CD4-positive, alpha-beta T cell (primary cell): ENCODE measurements at regions not wholly inside any gene's neighbourhood (a gene's known extent, or its start where the extent isn't known, plus 50 kb on each side); places are given as distances from the start of the nearest gene placed in this dataset.

ENCODE experiments used
- ATAC-seq: fragments of 200-7000 bp; cut with Tn5 transposase; one replicate; pipeline ENCODE4 v1.10.0; 2022; ENCODE audit warnings: mild to moderate bottlenecking; ENCODE audit not compliant: poor library complexity
- CTCF ChIA-PET: fragments of 350-600 bp; sonication (Branson Sonifier 250); formaldehyde crosslinking; loops from one replicate; lab custom pipeline; 2021; ENCODE audit warnings: antibody characterized with exemption, inconsistent platforms; lab: Charles Lee
- POLR2A ChIA-PET: fragments of 350-600 bp; sonication (Branson Sonifier 250); formaldehyde crosslinking; loops from one replicate; lab custom pipeline; 2021; ENCODE audit warnings: antibody characterized with exemption, inconsistent platforms; lab: Charles Lee
- DNase-seq, 14 experiments: peaks; one replicate each; pipeline ENCODE4 v3.0.0-alpha.2; 2013 to 2020; ENCODE audit warnings: mixed read lengths in 2 of 14
- H3K27ac ChIP-seq, 2 donors: one replicate each; pipeline versions ENCODE4 v1.5.1 to v1.7.0; 2013; ENCODE audit warnings: low read length in 2 of 2, low read depth in 1 of 2, mild to moderate bottlenecking in 1 of 2
- H3K27me3 ChIP-seq, 2 experiments: 1 replicate in 1 of 2; 2 replicates in 1 of 2; pipeline versions ENCODE4 v1.6.1 to v1.7.0; 2013; ENCODE audit warnings: low read length in 2 of 2, control low read depth in 1 of 2, mild to moderate bottlenecking in 1 of 2, moderate library complexity in 1 of 2; ENCODE audit not compliant: insufficient read depth in 2 of 2, control insufficient read depth in 1 of 2
- H3K36me3 ChIP-seq: one replicate; pipeline ENCODE4 v1.6.1; 2013; ENCODE audit warnings: low read length, control low read depth; ENCODE audit not compliant: insufficient read depth
- H3K4me1 ChIP-seq: one replicate; pipeline ENCODE4 v1.6.1; 2013; ENCODE audit warnings: low read length, control low read depth; ENCODE audit not compliant: insufficient read depth
- H3K4me3 ChIP-seq: one replicate; pipeline ENCODE4 v1.5.1; 2013; ENCODE audit warnings: mild to moderate bottlenecking, low read length, moderate library complexity
- H3K9me3 ChIP-seq, 2 experiments: 1 replicate in 1 of 2; 2 replicates in 1 of 2; pipeline versions ENCODE4 v1.6.1 to v1.7.0; 2013; ENCODE audit warnings: low read length in 2 of 2, mild to moderate bottlenecking in 2 of 2, control low read depth in 1 of 2, moderate library complexity in 1 of 2; ENCODE audit not compliant: control insufficient read depth in 1 of 2, insufficient read depth in 1 of 2
- H3K27ac Mint-ChIP-seq: one replicate; pipeline ENCODE4 v1.8.0; 2020; ENCODE audit warnings: mixed read lengths
- H3K27me3 Mint-ChIP-seq: one replicate; pipeline ENCODE4 v1.8.0; 2021; ENCODE audit warnings: mixed read lengths
- H3K36me3 Mint-ChIP-seq: one replicate; pipeline ENCODE4 v1.8.0; 2021; ENCODE audit warnings: low read depth, mixed read lengths
- H3K4me1 Mint-ChIP-seq: one replicate; pipeline ENCODE4 v1.8.0; 2021; ENCODE audit warnings: low read depth, mixed read lengths
- H3K4me3 Mint-ChIP-seq: one replicate; pipeline ENCODE4 v1.8.0; 2020; ENCODE audit warnings: mild to moderate bottlenecking, mixed read lengths
- H3K9me3 Mint-ChIP-seq: one replicate; pipeline ENCODE4 v1.8.0; 2020; ENCODE audit warnings: mixed read lengths
- intact Hi-C, 2 experiments: fragments of 100-400 bp; cut with DNase I in 1 of 2; cut with micrococcal nuclease in 1 of 2; formaldehyde crosslinking; loops; one replicate each; pipeline versions ENCODE4 v1.15.1 to v1.9.0; 2023 to 2025; cut with DNase I, micrococcal nuclease
- TF ChIP-seq, protein P1 (sequence below): fragments of 200-600 bp; IDR thresholded peaks from one replicate; pipeline ENCODE4 v1.8.0; 2022; ENCODE audit warnings: antibody characterized with exemption, mild to moderate bottlenecking

DNA sequence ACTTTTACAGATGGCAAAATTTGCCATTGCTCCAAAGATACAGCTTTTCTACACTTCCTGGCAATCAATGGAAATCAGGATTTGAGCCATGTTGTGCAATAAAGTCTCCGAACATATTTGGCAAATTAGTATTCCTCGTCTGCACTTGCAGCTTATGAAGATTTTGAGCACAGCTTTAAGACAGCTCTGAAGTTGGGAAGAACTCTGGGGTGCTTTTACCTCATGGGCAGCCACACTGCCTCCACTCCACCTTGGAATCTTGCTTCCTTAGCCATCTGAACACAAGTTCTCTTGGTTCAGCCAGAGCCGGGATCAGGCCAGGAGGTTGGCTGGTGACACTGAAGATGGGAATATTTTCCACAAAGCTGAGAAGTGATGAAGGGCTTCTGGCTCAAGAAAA, 191.2 kb downstream of the CWF19L2 start:
- no peaks in the 10 kb centered on the region for H3K9me3 ChIP-seq
- POLR2A ChIA-PET: no interaction called here
- intact Hi-C loops: no loop called here
- no peaks in the 10 kb centered on the region for H3K27me3 Mint-ChIP-seq
- no peaks in the 10 kb centered on the region for H3K9me3 Mint-ChIP-seq
- no peaks in the 10 kb centered on the region for H3K4me1 ChIP-seq
- no peaks in the 10 kb centered on the region for H3K4me1 Mint-ChIP-seq
- H3K4me3 ChIP-seq: no peak overlapping the region
- H3K27ac ChIP-seq: no peak overlapping the region
- H3K36me3 Mint-ChIP-seq: no peaks in the 10 kb centered on the region
- no peaks in the 10 kb centered on the region for H3K36me3 ChIP-seq
- H3K4me3 Mint-ChIP-seq: no peak overlapping the region
- DNase-seq (no peak), ATAC-seq (no peak)
- TF ChIP-seq, protein P1, sequence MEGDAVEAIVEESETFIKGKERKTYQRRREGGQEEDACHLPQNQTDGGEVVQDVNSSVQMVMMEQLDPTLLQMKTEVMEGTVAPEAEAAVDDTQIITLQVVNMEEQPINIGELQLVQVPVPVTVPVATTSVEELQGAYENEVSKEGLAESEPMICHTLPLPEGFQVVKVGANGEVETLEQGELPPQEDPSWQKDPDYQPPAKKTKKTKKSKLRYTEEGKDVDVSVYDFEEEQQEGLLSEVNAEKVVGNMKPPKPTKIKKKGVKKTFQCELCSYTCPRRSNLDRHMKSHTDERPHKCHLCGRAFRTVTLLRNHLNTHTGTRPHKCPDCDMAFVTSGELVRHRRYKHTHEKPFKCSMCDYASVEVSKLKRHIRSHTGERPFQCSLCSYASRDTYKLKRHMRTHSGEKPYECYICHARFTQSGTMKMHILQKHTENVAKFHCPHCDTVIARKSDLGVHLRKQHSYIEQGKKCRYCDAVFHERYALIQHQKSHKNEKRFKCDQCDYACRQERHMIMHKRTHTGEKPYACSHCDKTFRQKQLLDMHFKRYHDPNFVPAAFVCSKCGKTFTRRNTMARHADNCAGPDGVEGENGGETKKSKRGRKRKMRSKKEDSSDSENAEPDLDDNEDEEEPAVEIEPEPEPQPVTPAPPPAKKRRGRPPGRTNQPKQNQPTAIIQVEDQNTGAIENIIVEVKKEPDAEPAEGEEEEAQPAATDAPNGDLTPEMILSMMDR: no peak
- H3K27me3 ChIP-seq: no peaks in the 10 kb centered on the region
- no peak overlapping the region for H3K27ac Mint-ChIP-seq
- CTCF ChIA-PET: no interaction called here

DNA sequence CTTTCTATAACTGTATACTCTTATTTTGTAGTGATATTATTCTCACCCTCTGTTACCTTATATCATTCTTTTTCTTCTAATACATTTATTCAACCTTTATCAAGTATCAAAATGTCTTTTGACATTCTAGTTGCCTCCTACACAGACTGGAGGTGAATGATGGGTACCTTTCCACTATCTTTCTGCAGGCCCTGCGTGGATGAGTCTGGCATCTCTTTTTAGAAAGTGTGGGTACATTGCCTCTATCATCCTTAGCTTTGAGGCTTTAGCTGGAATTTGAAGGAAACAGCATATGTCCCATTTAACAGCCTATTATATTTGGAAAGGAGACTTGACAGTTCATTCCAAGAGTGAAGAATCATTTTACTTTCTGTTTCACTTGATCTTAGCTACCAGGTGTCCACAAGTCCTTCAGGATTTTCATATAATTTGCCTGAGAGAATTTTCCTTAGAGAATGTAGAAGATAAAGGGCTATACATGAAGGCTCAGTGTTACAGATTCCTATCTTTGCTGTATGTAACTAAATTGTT, 192.0 kb downstream of the CWF19L2 start:
- H3K36me3 Mint-ChIP-seq: no peaks in the 10 kb centered on the region
- no peak overlapping the region for H3K4me3 Mint-ChIP-seq
- Histone ChIP-seq H3K27me3 (no peaks in the 10 kb centered on the region), H3K4me3 (no peak overlapping the region), H3K36me3 (no peaks in the 10 kb centered on the region), H3K9me3 (no peaks in the 10 kb centered on the region), H3K27ac (no peak overlapping the region), H3K4me1 (no peaks in the 10 kb centered on the region)
- TF ChIP-seq, protein P1: no peak
- no peaks in the 10 kb centered on the region for H3K4me1 Mint-ChIP-seq
- H3K9me3 Mint-ChIP-seq: no peaks in the 10 kb centered on the region
- DNase-seq (no peak), ATAC-seq (no peak)
- CTCF ChIA-PET: no interaction called here
- intact Hi-C loops: no loop called here
- H3K27ac Mint-ChIP-seq: no peak overlapping the region
- H3K27me3 Mint-ChIP-seq: peaks cover 3% of the 10 kb centered on the region
- POLR2A ChIA-PET: no interaction called here

DNA sequence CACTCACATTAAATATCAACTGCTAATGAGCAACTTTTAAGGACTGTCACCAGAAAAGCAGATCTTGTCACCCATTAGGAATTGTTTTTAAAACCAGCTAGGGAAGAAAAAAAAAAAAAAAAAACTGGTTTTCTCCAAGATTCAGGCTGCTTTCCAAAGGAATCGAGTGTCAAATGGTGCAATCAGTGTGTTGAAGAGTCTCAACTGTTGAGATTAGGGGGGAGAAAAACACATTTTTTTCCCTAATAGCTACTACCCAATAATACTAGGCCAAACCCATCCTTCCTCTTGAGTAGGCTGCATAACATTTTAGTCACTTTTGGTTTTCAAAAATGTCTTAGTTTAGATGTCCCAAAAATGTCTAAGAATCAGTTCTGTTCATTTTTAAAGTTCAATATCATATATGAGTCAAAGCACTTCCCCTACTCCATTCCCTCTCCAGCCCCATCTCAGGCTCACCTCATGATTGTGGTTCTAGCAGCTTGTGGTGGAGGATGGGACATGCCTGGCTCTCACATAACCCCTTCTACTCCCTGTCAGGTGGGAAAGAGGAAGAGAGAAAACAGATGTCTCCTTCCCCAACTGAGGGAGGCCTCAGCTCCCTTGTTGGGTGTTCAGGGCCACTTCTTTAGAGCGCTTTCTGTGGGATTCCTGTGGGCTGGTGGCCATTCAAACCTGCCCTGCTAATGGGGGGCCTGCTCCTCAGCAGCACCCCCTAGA, 193.6 kb downstream of the CWF19L2 start:
- POLR2A ChIA-PET: no interaction called here
- no peaks in the 10 kb centered on the region for H3K36me3 ChIP-seq
- no peaks in the 10 kb centered on the region for H3K9me3 ChIP-seq
- TF ChIP-seq, protein P1: no peak
- Mint-ChIP-seq H3K4me1 (no peaks in the 10 kb centered on the region), H3K9me3 (no peaks in the 10 kb centered on the region), H3K4me3 (no peak overlapping the region), H3K27me3 (peaks cover 10% of the 10 kb centered on the region), H3K36me3 (no peaks in the 10 kb centered on the region), H3K27ac (no peak overlapping the region)
- H3K4me1 ChIP-seq: no peaks in the 10 kb centered on the region
- ATAC-seq (no peak), DNase-seq (peak in 1 of 14 experiments; percentile 1)
- no peak overlapping the region for H3K27ac ChIP-seq
- CTCF ChIA-PET: no interaction called here
- H3K4me3 ChIP-seq: no peak overlapping the region
- intact Hi-C loops: no loop called here
- H3K27me3 ChIP-seq: peaks cover 0 to 3% of the 10 kb centered on the region in 2 experiments
